ENCODE measurements at regions not wholly inside any gene's neighbourhood (a gene's known extent, or its start where the extent isn't known, plus 50 kb on each side); places are given as distances from the start of the nearest gene placed in this dataset.

GRCh38 chr9:116078640-116079039 is 75.0 kb upstream of the PAPPA start:
- Histone ChIP-seq H3K4me1 (ENCODE audit: control insufficient read depth, insufficient read depth, low read length) (no peaks in the 10 kb centered on the region), H3K36me3 (ENCODE audit: control insufficient read depth, insufficient read depth, low read length) (no peaks in the 10 kb centered on the region), H3K9me3 (ENCODE audit: control insufficient read depth, low read depth, low read length) (no peaks in the 10 kb centered on the region), H3K4me3 (ENCODE audit: low read length) (no peak overlapping the region), H3K27me3 (ENCODE audit: control insufficient read depth, insufficient read depth, low read length) (no peaks in the 10 kb centered on the region), H3K27ac (ENCODE audit: low read length) (no peak overlapping the region)
- no peak for DNase-seq

GRCh38 chr9:116080561-116080960 is 73.0 kb upstream of the PAPPA start:
- no peak overlapping the region for H3K27ac ChIP-seq (ENCODE audit: low read length)
- WGBS (ENCODE audit: insufficient coverage, low lambda C conversion rate): no CpG with 5 or more reads among the region's 5 CpGs
- no peak for DNase-seq

GRCh38 chr9:116081435-116082115 is 72.0 kb upstream of the PAPPA start:
- peak; percentile 8 to 9 for DNase-seq
- 70% methylated on average over 2 of the region's 2 CpGs for WGBS (ENCODE audit: insufficient coverage, low lambda C conversion rate)
- no peak overlapping the region for H3K27ac ChIP-seq (ENCODE audit: low read length)
- H3K27me3 ChIP-seq (ENCODE audit: control insufficient read depth, insufficient read depth, low read length): no peaks in the 10 kb centered on the region
- no peaks in the 10 kb centered on the region for H3K36me3 ChIP-seq (ENCODE audit: control insufficient read depth, insufficient read depth, low read length)
- H3K4me1 ChIP-seq (ENCODE audit: control insufficient read depth, insufficient read depth, low read length): no peaks in the 10 kb centered on the region
- H3K4me3 ChIP-seq (ENCODE audit: low read length): no peak overlapping the region
- H3K9me3 ChIP-seq (ENCODE audit: control insufficient read depth, low read depth, low read length): no peaks in the 10 kb centered on the region

More at GRCh38 chr9:116080561-116080960, 73.0 kb upstream of the PAPPA start:
- Histone ChIP-seq H3K36me3 (ENCODE audit: control insufficient read depth, insufficient read depth, low read length) (no peaks in the 10 kb centered on the region), H3K27me3 (ENCODE audit: control insufficient read depth, insufficient read depth, low read length) (no peaks in the 10 kb centered on the region), H3K4me3 (ENCODE audit: low read length) (no peak overlapping the region), H3K9me3 (ENCODE audit: control insufficient read depth, low read depth, low read length) (no peaks in the 10 kb centered on the region), H3K4me1 (ENCODE audit: control insufficient read depth, insufficient read depth, low read length) (no peaks in the 10 kb centered on the region)

GRCh38 chr9:116083837-116084236 is 69.8 kb upstream of the PAPPA start:
- no peak overlapping the region for H3K4me3 ChIP-seq (ENCODE audit: low read length)
- no peaks in the 10 kb centered on the region for H3K27me3 ChIP-seq (ENCODE audit: control insufficient read depth, insufficient read depth, low read length)
- H3K27ac ChIP-seq (ENCODE audit: low read length): no peak overlapping the region
- H3K4me1 ChIP-seq (ENCODE audit: control insufficient read depth, insufficient read depth, low read length): no peaks in the 10 kb centered on the region
- no CpG with 5 or more reads among the region's 2 CpGs for WGBS (ENCODE audit: insufficient coverage, low lambda C conversion rate)
- DNase-seq: no peak
- no peaks in the 10 kb centered on the region for H3K36me3 ChIP-seq (ENCODE audit: control insufficient read depth, insufficient read depth, low read length)
- H3K9me3 ChIP-seq (ENCODE audit: control insufficient read depth, low read depth, low read length): no peaks in the 10 kb centered on the region

- no peaks in the 10 kb centered on the region for H3K9me3 ChIP-seq (ENCODE audit: control insufficient read depth, low read depth, low read length)
- no peaks in the 10 kb centered on the region for H3K27me3 ChIP-seq (ENCODE audit: control insufficient read depth, insufficient read depth, low read length)
- no CpG with 5 or more reads among the region's 1 CpG for WGBS (ENCODE audit: insufficient coverage, low lambda C conversion rate)
- DNase-seq: no peak
- H3K27ac ChIP-seq (ENCODE audit: low read length): no peak overlapping the region
- no peaks in the 10 kb centered on the region for H3K36me3 ChIP-seq (ENCODE audit: control insufficient read depth, insufficient read depth, low read length)
- H3K4me1 ChIP-seq (ENCODE audit: control insufficient read depth, insufficient read depth, low read length): no peaks in the 10 kb centered on the region
- H3K4me3 ChIP-seq (ENCODE audit: low read length): no peak overlapping the region
Measured at GRCh38 chr9:116084497-116084896, 69.1 kb upstream of the PAPPA start.

GRCh38 chr9:116087246-116087645 is 66.3 kb upstream of the PAPPA start:
- H3K36me3 ChIP-seq (ENCODE audit: control insufficient read depth, insufficient read depth, low read length): no peaks in the 10 kb centered on the region
- H3K27me3 ChIP-seq (ENCODE audit: control insufficient read depth, insufficient read depth, low read length): no peaks in the 10 kb centered on the region
- no peaks in the 10 kb centered on the region for H3K9me3 ChIP-seq (ENCODE audit: control insufficient read depth, low read depth, low read length)
- H3K4me1 ChIP-seq (ENCODE audit: control insufficient read depth, insufficient read depth, low read length): no peaks in the 10 kb centered on the region
- H3K4me3 ChIP-seq (ENCODE audit: low read length): no peak overlapping the region
- DNase-seq: no peak
- no CpG with 5 or more reads among the region's 1 CpG for WGBS (ENCODE audit: insufficient coverage, low lambda C conversion rate)
- no peak overlapping the region for H3K27ac ChIP-seq (ENCODE audit: low read length)

GRCh38 chr9:116087751-116088194 is 65.8 kb upstream of the PAPPA start:
- H3K27ac ChIP-seq (ENCODE audit: low read length): no peak overlapping the region
- WGBS (ENCODE audit: insufficient coverage, low lambda C conversion rate): no CpG with 5 or more reads among the region's 3 CpGs

GRCh38 chr9:116088396-116088795 is 65.2 kb upstream of the PAPPA start:
- H3K36me3 ChIP-seq (ENCODE audit: control insufficient read depth, insufficient read depth, low read length): no peaks in the 10 kb centered on the region
- no peak for DNase-seq
- no peaks in the 10 kb centered on the region for H3K27me3 ChIP-seq (ENCODE audit: control insufficient read depth, insufficient read depth, low read length)
- no peak overlapping the region for H3K4me3 ChIP-seq (ENCODE audit: low read length)
- WGBS (ENCODE audit: insufficient coverage, low lambda C conversion rate): no CpG with 5 or more reads among the region's 4 CpGs
- no peaks in the 10 kb centered on the region for H3K9me3 ChIP-seq (ENCODE audit: control insufficient read depth, low read depth, low read length)
- H3K4me1 ChIP-seq (ENCODE audit: control insufficient read depth, insufficient read depth, low read length): no peaks in the 10 kb centered on the region
- no peak overlapping the region for H3K27ac ChIP-seq (ENCODE audit: low read length)

More at GRCh38 chr9:116087751-116088194, 65.8 kb upstream of the PAPPA start:
- Histone ChIP-seq H3K4me3 (ENCODE audit: low read length) (no peak overlapping the region), H3K27me3 (ENCODE audit: control insufficient read depth, insufficient read depth, low read length) (no peaks in the 10 kb centered on the region), H3K36me3 (ENCODE audit: control insufficient read depth, insufficient read depth, low read length) (no peaks in the 10 kb centered on the region), H3K9me3 (ENCODE audit: control insufficient read depth, low read depth, low read length) (no peaks in the 10 kb centered on the region), H3K4me1 (ENCODE audit: control insufficient read depth, insufficient read depth, low read length) (no peaks in the 10 kb centered on the region)
- no peak for DNase-seq

GRCh38 chr9:116090030-116090770 is 63.4 kb upstream of the PAPPA start:
- Histone ChIP-seq H3K27me3 (ENCODE audit: control insufficient read depth, insufficient read depth, low read length) (no peaks in the 10 kb centered on the region), H3K36me3 (ENCODE audit: control insufficient read depth, insufficient read depth, low read length) (no peaks in the 10 kb centered on the region), H3K4me1 (ENCODE audit: control insufficient read depth, insufficient read depth, low read length) (no peaks in the 10 kb centered on the region), H3K27ac (ENCODE audit: low read length) (no peak overlapping the region), H3K4me3 (ENCODE audit: low read length) (no peak overlapping the region), H3K9me3 (ENCODE audit: control insufficient read depth, low read depth, low read length) (no peaks in the 10 kb centered on the region)
- no peak for DNase-seq
- 80% methylated on average over 1 of the region's 1 CpG for WGBS (ENCODE audit: insufficient coverage, low lambda C conversion rate)

GRCh38 chr9:116094846-116095245 is 58.7 kb upstream of the PAPPA start:
- Histone ChIP-seq H3K27me3 (ENCODE audit: control insufficient read depth, insufficient read depth, low read length) (no peaks in the 10 kb centered on the region), H3K4me3 (ENCODE audit: low read length) (no peak overlapping the region), H3K27ac (ENCODE audit: low read length) (no peak overlapping the region), H3K36me3 (ENCODE audit: control insufficient read depth, insufficient read depth, low read length) (no peaks in the 10 kb centered on the region), H3K9me3 (ENCODE audit: control insufficient read depth, low read depth, low read length) (no peaks in the 10 kb centered on the region), H3K4me1 (ENCODE audit: control insufficient read depth, insufficient read depth, low read length) (no peaks in the 10 kb centered on the region)
- no peak for DNase-seq

GRCh38 chr9:116095403-116095802 is 58.2 kb upstream of the PAPPA start:
- Histone ChIP-seq H3K4me3 (ENCODE audit: low read length) (no peak overlapping the region), H3K4me1 (ENCODE audit: control insufficient read depth, insufficient read depth, low read length) (no peaks in the 10 kb centered on the region), H3K27ac (ENCODE audit: low read length) (no peak overlapping the region), H3K9me3 (ENCODE audit: control insufficient read depth, low read depth, low read length) (no peaks in the 10 kb centered on the region), H3K36me3 (ENCODE audit: control insufficient read depth, insufficient read depth, low read length) (no peaks in the 10 kb centered on the region), H3K27me3 (ENCODE audit: control insufficient read depth, insufficient read depth, low read length) (no peaks in the 10 kb centered on the region)
- 100% methylated on average over 1 of the region's 2 CpGs for WGBS (ENCODE audit: insufficient coverage, low lambda C conversion rate)
- DNase-seq: no peak

All from large intestine (tissue), 3 donors.